NCI-H187 (cell line): ENCODE measurements at regions not wholly inside any gene's neighbourhood (a gene's known extent, or its start where the extent isn't known, plus 50 kb on each side); places are given as distances from the start of the nearest gene placed in this dataset.
"Not testable (repeated sequence)": the region's sequence is repeated elsewhere in the genome, so short reads cannot be mapped to it uniquely, and the experiment has no call there.

ENCODE experiments used
- DNase-seq, 2 experiments: peaks; one replicate each; lab custom pipeline; 2025; lab: John Stamatoyannopoulos, UW

- no peak for DNase-seq
Measured at GRCh38 chr13:55038230-55038629, 2009.6 kb downstream of the OLFM4 start.

GRCh38 chr13:55053891-55054550 is 2025.4 kb downstream of the OLFM4 start:
- DNase-seq = not testable (repeated sequence)

- DNase-seq = peak in 1 of 2 experiments; percentile 8
Measured at GRCh38 chr13:55055666-55056065, 2027.1 kb downstream of the OLFM4 start.

GRCh38 chr13:55062662-55063061 is 2034.0 kb downstream of the OLFM4 start:
- no peak for DNase-seq

- no peak for DNase-seq
Measured at GRCh38 chr13:55067946-55068345, 2039.3 kb downstream of the OLFM4 start.

- no peak for DNase-seq
Measured at GRCh38 chr13:55069746-55070145, 2041.1 kb downstream of the OLFM4 start.

GRCh38 chr13:55073000-55073399 is 2044.4 kb downstream of the OLFM4 start:
- no peak for DNase-seq

GRCh38 chr13:55084630-55085029 is 2056.0 kb downstream of the OLFM4 start:
- DNase-seq = no peak

- no peak for DNase-seq
Measured at GRCh38 chr13:55087085-55087484, 2053.6 kb upstream of the PRR20A start.

- DNase-seq = no peak
Measured at GRCh38 chr13:55090612-55091011, 2050.1 kb upstream of the PRR20A start.

GRCh38 chr13:55091172-55091571 is 2049.5 kb upstream of the PRR20A start:
- no peak for DNase-seq

GRCh38 chr13:55106509-55106908 is 2034.2 kb upstream of the PRR20A start:
- DNase-seq = no peak

- no peak for DNase-seq
Measured at GRCh38 chr13:55120631-55121030, 2020.1 kb upstream of the PRR20A start.

- no peak for DNase-seq
Measured at GRCh38 chr13:55155046-55155445, 1985.7 kb upstream of the PRR20A start.

GRCh38 chr13:55159765-55160164 is 1981.0 kb upstream of the PRR20A start:
- no peak for DNase-seq

- no peak for DNase-seq
Measured at GRCh38 chr13:55160867-55161266, 1979.9 kb upstream of the PRR20A start.

- DNase-seq = not testable (repeated sequence)
Measured at GRCh38 chr13:55178582-55178981, 1962.1 kb upstream of the PRR20A start.

- DNase-seq = no peak
Measured at GRCh38 chr13:55190996-55191395, 1949.7 kb upstream of the PRR20A start.

GRCh38 chr13:55199134-55199533 is 1941.6 kb upstream of the PRR20A start:
- no peak for DNase-seq

GRCh38 chr13:55214841-55215345 is 1925.8 kb upstream of the PRR20A start:
- DNase-seq = no peak

- DNase-seq = no peak
Measured at GRCh38 chr13:55219538-55219937, 1921.2 kb upstream of the PRR20A start.

GRCh38 chr13:55229906-55230569 is 1910.7 kb upstream of the PRR20A start:
- no peak for DNase-seq

GRCh38 chr13:55230570-55230908 is 1910.2 kb upstream of the PRR20A start:
- DNase-seq = no peak

- DNase-seq = no peak
Measured at GRCh38 chr13:55234311-55234710, 1906.4 kb upstream of the PRR20A start.
